IPS DF 6.9 (cell line): ENCODE measurements at regions not wholly inside any gene's neighbourhood (a gene's known extent, or its start where the extent isn't known, plus 50 kb on each side); places are given as distances from the start of the nearest gene placed in this dataset.

Source experiments
- DNase-seq: peaks from one replicate; pipeline ENCODE4 v3.0.0-alpha.2; 2013; ENCODE audit warnings: low read depth, low spot score
- H3K27ac ChIP-seq: one replicate; pipeline ENCODE4 v1.5.1; 2013; ENCODE audit warnings: low read length, control low read depth
- H3K27me3 ChIP-seq: 2 replicates; pipeline ENCODE4 v1.6.1; 2013; ENCODE audit warnings: mild to moderate bottlenecking, low read length; ENCODE audit not compliant: control insufficient read depth, insufficient read depth
- H3K36me3 ChIP-seq: 2 replicates; pipeline ENCODE4 v1.6.1; 2013; ENCODE audit warnings: low read length; ENCODE audit not compliant: control insufficient read depth, insufficient read depth
- H3K4me1 ChIP-seq: 2 replicates; pipeline ENCODE4 v1.6.1; 2013; ENCODE audit warnings: low read length; ENCODE audit not compliant: control insufficient read depth, insufficient read depth
- H3K4me3 ChIP-seq: 2 replicates; pipeline ENCODE4 v1.5.1; 2013; ENCODE audit warnings: mild to moderate bottlenecking, low read length
- H3K9me3 ChIP-seq: 2 replicates; pipeline ENCODE4 v1.6.1; 2013; ENCODE audit warnings: low read length, inconsistent platforms; ENCODE audit not compliant: control insufficient read depth, insufficient read depth
- WGBS: extraction: QIAGEN DNeasy Blood & Tissue Kit; methylation state at CpG from one replicate; pipeline ENCODE4 v1.1.7; 2013; ENCODE audit warnings: mixed read lengths, missing lambda C conversion rate; ENCODE audit not compliant: insufficient read length, insufficient coverage; 5-methylcytosine and 5-hydroxymethylcytosine counted together

GRCh38 chr2:180651596-180651995 is 328.8 kb upstream of the UBE2E3 start:
- no peaks in the 10 kb centered on the region for H3K9me3 ChIP-seq
- no peaks in the 10 kb centered on the region; the same call in 1 of the 2 replicates for H3K4me1 ChIP-seq
- DNase-seq = no peak
- no peak overlapping the region for H3K27ac ChIP-seq
- no CpG with 5 or more reads among the region's 8 CpGs for WGBS
- no peaks in the 10 kb centered on the region for H3K27me3 ChIP-seq
- H3K4me3 ChIP-seq = no peak overlapping the region
- H3K36me3 ChIP-seq = no peaks in the 10 kb centered on the region

DNA sequence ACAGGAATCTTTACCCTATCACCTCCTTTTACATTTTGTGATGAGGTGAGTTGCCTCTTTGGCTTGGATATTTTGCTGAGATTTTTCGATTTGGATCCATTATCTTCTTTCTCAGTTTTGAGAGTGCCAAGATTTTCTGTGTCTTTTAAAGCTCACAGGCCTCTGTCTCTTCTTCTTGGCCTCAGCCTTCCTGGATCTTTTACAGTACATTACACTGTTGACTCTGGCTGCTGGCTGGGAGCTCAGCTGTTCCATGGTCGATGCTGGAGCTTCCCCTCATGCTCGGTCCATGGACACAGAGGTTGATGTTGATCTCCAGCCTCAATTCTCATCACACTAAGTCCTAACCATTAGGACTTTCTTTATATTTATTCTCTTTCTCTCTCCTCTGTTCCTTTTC is 332.8 kb upstream of the UBE2E3 start:
- no peaks in the 10 kb centered on the region; the same call in 1 of the 2 replicates for H3K4me1 ChIP-seq
- H3K9me3 ChIP-seq = no peaks in the 10 kb centered on the region
- DNase-seq = no peak
- no peaks in the 10 kb centered on the region for H3K36me3 ChIP-seq
- H3K4me3 ChIP-seq = no peak overlapping the region
- no CpG with 5 or more reads among the region's 3 CpGs for WGBS
- H3K27ac ChIP-seq = no peak overlapping the region
- no peaks in the 10 kb centered on the region for H3K27me3 ChIP-seq

GRCh38 chr2:180647221-180647620 is 333.2 kb upstream of the UBE2E3 start:
- H3K27me3 ChIP-seq = no peaks in the 10 kb centered on the region
- no peaks in the 10 kb centered on the region; the same call in 1 of the 2 replicates for H3K4me1 ChIP-seq
- H3K27ac ChIP-seq = no peak overlapping the region

DNA sequence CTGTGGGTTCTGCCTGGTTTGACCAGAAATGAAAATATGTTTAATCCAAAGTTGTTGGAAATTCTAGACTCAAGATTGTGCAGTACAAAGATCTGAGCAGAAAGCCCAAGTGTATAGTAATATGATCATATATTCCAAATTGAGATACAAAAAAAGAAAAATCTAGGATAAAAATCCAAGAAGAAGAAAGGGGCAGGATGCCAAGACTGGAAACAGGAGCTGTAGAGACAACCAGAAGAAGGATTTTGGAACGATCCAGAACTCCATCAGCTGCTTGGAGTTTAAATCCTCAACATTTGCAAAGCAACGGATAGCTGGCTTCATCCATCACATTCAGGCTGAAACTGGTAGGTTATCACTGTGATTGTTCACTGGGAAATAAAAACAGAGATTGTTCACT is 333.6 kb upstream of the UBE2E3 start:
- Histone ChIP-seq H3K36me3 (no peaks in the 10 kb centered on the region), H3K4me1 (no peaks in the 10 kb centered on the region; the same call in 1 of the 2 replicates), H3K27me3 (no peaks in the 10 kb centered on the region), H3K27ac (no peak overlapping the region), H3K4me3 (no peak overlapping the region), H3K9me3 (no peaks in the 10 kb centered on the region)
- WGBS = no CpG with 5 or more reads among the region's 2 CpGs
- no peak for DNase-seq

More at GRCh38 chr2:180647221-180647620, 333.2 kb upstream of the UBE2E3 start:
- Histone ChIP-seq H3K4me3 (no peak overlapping the region), H3K36me3 (no peaks in the 10 kb centered on the region), H3K9me3 (no peaks in the 10 kb centered on the region)
- no peak for DNase-seq

DNA sequence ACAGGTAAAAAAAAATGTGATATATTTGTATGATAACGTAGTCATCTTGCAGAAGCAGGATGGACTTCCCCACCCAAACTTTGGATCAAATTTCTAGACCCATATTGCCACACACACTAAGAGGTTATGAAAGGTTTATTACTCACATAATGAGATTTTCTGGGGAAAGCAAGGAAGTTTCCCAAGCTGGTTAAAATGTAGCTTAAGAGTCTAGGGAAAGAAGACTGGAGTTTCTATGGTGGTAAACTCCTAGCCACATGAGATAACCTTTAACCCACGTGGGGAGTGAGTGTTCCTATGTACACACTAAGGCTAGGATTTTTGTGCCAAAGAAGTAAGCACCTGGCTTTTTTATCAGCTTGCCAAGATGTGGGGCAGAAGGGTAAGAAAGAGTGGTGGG is 335.7 kb upstream of the UBE2E3 start:
- no peaks in the 10 kb centered on the region for H3K9me3 ChIP-seq
- no CpG with 5 or more reads among the region's 2 CpGs for WGBS
- DNase-seq = no peak
- no peaks in the 10 kb centered on the region for H3K27me3 ChIP-seq
- no peak overlapping the region for H3K4me3 ChIP-seq
- no peaks in the 10 kb centered on the region for H3K4me1 ChIP-seq
- no peak overlapping the region for H3K27ac ChIP-seq
- H3K36me3 ChIP-seq = no peaks in the 10 kb centered on the region

- H3K4me1 ChIP-seq = no peaks in the 10 kb centered on the region
- H3K4me3 ChIP-seq = no peak overlapping the region
- no CpG with 5 or more reads among the region's 2 CpGs for WGBS
- H3K9me3 ChIP-seq = no peaks in the 10 kb centered on the region
- no peak for DNase-seq
- no peak overlapping the region for H3K27ac ChIP-seq
- no peaks in the 10 kb centered on the region for H3K27me3 ChIP-seq
- H3K36me3 ChIP-seq = no peaks in the 10 kb centered on the region
These were observed 349.6 kb upstream of the UBE2E3 start for GRCh38 chr2:180630756-180631155.

DNA sequence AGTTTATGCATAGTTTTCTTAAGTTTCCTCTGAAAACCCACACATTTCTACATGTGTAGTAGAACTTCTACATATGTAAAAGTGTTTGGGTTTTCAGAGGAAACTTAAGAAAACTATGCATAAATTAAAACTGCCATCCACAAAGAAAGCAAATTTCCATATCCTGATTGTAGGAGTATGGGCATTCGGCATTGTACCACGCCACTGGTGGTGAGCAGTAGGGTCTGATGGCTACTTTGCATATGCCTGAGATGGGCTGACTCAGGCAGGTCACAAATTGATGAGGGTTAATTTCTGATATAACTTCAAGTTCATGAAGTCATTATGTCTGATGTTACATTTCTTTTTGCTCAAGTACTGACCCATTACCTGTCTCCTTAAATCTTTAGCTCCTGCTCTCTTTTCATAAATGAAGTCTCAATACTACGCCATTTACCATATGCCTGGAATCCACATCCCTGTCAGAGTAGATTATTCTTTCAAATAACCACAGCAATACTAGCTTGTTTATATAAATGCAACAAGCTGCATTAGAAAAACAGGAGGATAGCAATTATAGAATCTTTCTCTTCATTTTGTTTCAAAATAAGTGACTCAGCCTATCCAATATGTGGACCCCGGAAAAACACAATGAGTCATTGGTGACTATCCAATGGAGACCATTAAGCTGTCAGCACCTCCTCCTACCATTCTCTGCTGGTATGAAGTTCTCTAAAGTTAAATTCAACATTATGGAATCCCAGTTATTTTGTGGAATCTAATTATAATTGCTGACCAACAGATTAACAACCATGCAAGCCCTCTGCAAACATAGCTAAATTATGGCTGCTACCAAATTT is 355.2 kb upstream of the UBE2E3 start:
- H3K27me3 ChIP-seq = no peaks in the 10 kb centered on the region
- H3K9me3 ChIP-seq = no peaks in the 10 kb centered on the region
- H3K4me3 ChIP-seq = no peak overlapping the region
- no peak overlapping the region for H3K27ac ChIP-seq
- DNase-seq = no peak
- no CpG with 5 or more reads among the region's 4 CpGs for WGBS
- no peaks in the 10 kb centered on the region for H3K4me1 ChIP-seq
- H3K36me3 ChIP-seq = no peaks in the 10 kb centered on the region

GRCh38 chr2:180621941-180622918 is 358.2 kb upstream of the UBE2E3 start:
- Histone ChIP-seq H3K27ac (no peak overlapping the region), H3K4me1 (no peaks in the 10 kb centered on the region), H3K27me3 (no peaks in the 10 kb centered on the region), H3K4me3 (no peak overlapping the region), H3K9me3 (no peaks in the 10 kb centered on the region), H3K36me3 (no peaks in the 10 kb centered on the region)
- DNase-seq = no peak
- no CpG with 5 or more reads among the region's 3 CpGs for WGBS

DNA sequence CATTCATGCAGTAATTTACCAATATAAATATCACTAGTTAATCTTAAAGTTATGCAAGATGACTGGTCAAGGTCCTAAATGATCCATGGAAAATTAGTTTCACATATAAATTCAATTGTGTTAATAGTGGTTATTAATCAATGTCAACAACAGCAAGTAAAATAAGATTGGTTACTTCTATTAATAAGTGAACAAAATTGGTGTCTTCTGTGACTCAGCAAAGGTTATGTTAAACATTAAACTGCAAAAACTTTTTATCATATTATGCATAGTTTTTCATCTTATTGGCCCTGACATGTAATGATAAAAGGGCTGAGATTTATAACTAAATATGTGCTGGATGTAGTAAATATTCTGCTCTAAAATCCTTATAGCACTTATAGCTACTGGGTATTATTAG is 359.0 kb upstream of the UBE2E3 start:
- no peaks in the 10 kb centered on the region for H3K4me1 ChIP-seq
- H3K27ac ChIP-seq = no peak overlapping the region
- H3K27me3 ChIP-seq = no peaks in the 10 kb centered on the region
- DNase-seq = no peak
- no peaks in the 10 kb centered on the region for H3K9me3 ChIP-seq
- H3K36me3 ChIP-seq = no peaks in the 10 kb centered on the region
- no peak overlapping the region for H3K4me3 ChIP-seq

- no peak overlapping the region for H3K27ac ChIP-seq
- H3K4me1 ChIP-seq = no peaks in the 10 kb centered on the region
- WGBS = no CpG with 5 or more reads among the region's 5 CpGs
- H3K9me3 ChIP-seq = no peaks in the 10 kb centered on the region
- H3K4me3 ChIP-seq = no peak overlapping the region
- H3K36me3 ChIP-seq = no peaks in the 10 kb centered on the region
- no peak for DNase-seq
- H3K27me3 ChIP-seq = no peaks in the 10 kb centered on the region
These were observed 361.8 kb upstream of the UBE2E3 start for GRCh38 chr2:180618570-180618969.
